ENCODE measurements at regions not wholly inside any gene's neighbourhood (a gene's known extent, or its start where the extent isn't known, plus 50 kb on each side); places are given as distances from the start of the nearest gene placed in this dataset.
"Not testable (repeated sequence)": the region's sequence is repeated elsewhere in the genome, so short reads cannot be mapped to it uniquely, and the experiment has no call there.

GRCh38 chr4:144423930-144424329, 222.0 kb upstream of the HHIP start:
- peaks cover 9% of the 10 kb centered on the region for H3K4me1 Mint-ChIP-seq
- no peak for TF ChIP-seq CTCF (conservative IDR thresholded peaks at IDR 0.05)
- H3K4me3 Mint-ChIP-seq = no peak overlapping the region
- H3K27me3 Mint-ChIP-seq (ENCODE audit: low read depth) = no peaks in the 10 kb centered on the region
- DNase-seq (ENCODE audit: low read depth, low spot score) = no peak
- no peaks in the 10 kb centered on the region for H3K9me3 Mint-ChIP-seq
- H3K36me3 Mint-ChIP-seq (ENCODE audit: low read depth) = no peaks in the 10 kb centered on the region
- no peak overlapping the region for H3K27ac Mint-ChIP-seq (ENCODE audit: unreplicated experiment)

GRCh38 chr4:144426023-144426422, 219.9 kb upstream of the HHIP start:
- H3K4me3 Mint-ChIP-seq; H3K36me3 Mint-ChIP-seq (ENCODE audit: low read depth); H3K4me1 Mint-ChIP-seq; H3K9me3 Mint-ChIP-seq; DNase-seq (ENCODE audit: low read depth, low spot score); H3K27ac Mint-ChIP-seq (ENCODE audit: unreplicated experiment); H3K27me3 Mint-ChIP-seq (ENCODE audit: low read depth): not testable (repeated sequence)

GRCh38 chr4:144442713-144443112, 203.2 kb upstream of the HHIP start:
- DNase-seq (ENCODE audit: low read depth, low spot score) = no peak
- TF ChIP-seq CTCF (conservative IDR thresholded peaks at IDR 0.05) = no peak
- Mint-ChIP-seq H3K27ac (ENCODE audit: unreplicated experiment) (no peak overlapping the region), H3K4me1 (no peaks in the 10 kb centered on the region), H3K36me3 (ENCODE audit: low read depth) (no peaks in the 10 kb centered on the region), H3K9me3 (peaks cover 14% of the 10 kb centered on the region), H3K4me3 (no peak overlapping the region), H3K27me3 (ENCODE audit: low read depth) (no peaks in the 10 kb centered on the region)

GRCh38 chr4:144449611-144450010, 196.3 kb upstream of the HHIP start:
- DNase-seq (ENCODE audit: low read depth, low spot score) = no peak
- TF ChIP-seq CTCF (conservative IDR thresholded peaks at IDR 0.05) = no peak
- no peak overlapping the region for H3K4me3 Mint-ChIP-seq
- no peaks in the 10 kb centered on the region for H3K4me1 Mint-ChIP-seq
- H3K9me3 Mint-ChIP-seq = peaks cover 10% of the 10 kb centered on the region
- peak overlapping the region; percentile 31 for H3K27ac Mint-ChIP-seq (ENCODE audit: unreplicated experiment)
- no peaks in the 10 kb centered on the region for H3K27me3 Mint-ChIP-seq (ENCODE audit: low read depth)
- H3K36me3 Mint-ChIP-seq (ENCODE audit: low read depth) = no peaks in the 10 kb centered on the region

- Mint-ChIP-seq H3K36me3 (ENCODE audit: low read depth) (no peaks in the 10 kb centered on the region), H3K4me1 (no peaks in the 10 kb centered on the region), H3K4me3 (no peak overlapping the region), H3K27ac (ENCODE audit: unreplicated experiment) (no peak overlapping the region), H3K27me3 (ENCODE audit: low read depth) (no peaks in the 10 kb centered on the region), H3K9me3 (peaks cover 10% of the 10 kb centered on the region)
- DNase-seq (ENCODE audit: low read depth, low spot score) = no peak
- no peak for TF ChIP-seq CTCF (conservative IDR thresholded peaks at IDR 0.05)
These were observed 195.4 kb upstream of the HHIP start for GRCh38 chr4:144450526-144450925.

GRCh38 chr4:144451766-144452450, 194.0 kb upstream of the HHIP start:
- no peak overlapping the region for H3K4me3 Mint-ChIP-seq
- DNase-seq (ENCODE audit: low read depth, low spot score) = no peak

More at GRCh38 chr4:144451766-144452450, 194.0 kb upstream of the HHIP start:
- Mint-ChIP-seq H3K27me3 (ENCODE audit: low read depth) (no peaks in the 10 kb centered on the region), H3K9me3 (peaks cover 7% of the 10 kb centered on the region), H3K27ac (ENCODE audit: unreplicated experiment) (no peak overlapping the region), H3K36me3 (ENCODE audit: low read depth) (no peaks in the 10 kb centered on the region), H3K4me1 (no peaks in the 10 kb centered on the region)
- TF ChIP-seq CTCF (conservative IDR thresholded peaks at IDR 0.05) = no peak

Measured in neural crest cell (in vitro differentiated cells).